Putamen (tissue), 1 donor: ENCODE measurements at regions not wholly inside any gene's neighbourhood (a gene's known extent, or its start where the extent isn't known, plus 50 kb on each side); places are given as distances from the start of the nearest gene placed in this dataset.
A peak's percentile ranks its signal among the peaks of the same experiment; 100 is the strongest.

Experiments
- DNase-seq: peaks from one replicate; pipeline ENCODE4 v3.0.0-alpha.2; 2016; ENCODE audit warnings: low spot score

- DNase-seq = no peak
Measured at GRCh38 chr2:19717446-19717845, 184.3 kb downstream of the TTC32 start.

GRCh38 chr2:19714926-19715325 is 186.9 kb downstream of the TTC32 start:
- DNase-seq = no peak

GRCh38 chr2:19712850-19713249 is 188.9 kb downstream of the TTC32 start:
- DNase-seq = no peak

GRCh38 chr2:19711470-19712372 is 190.1 kb downstream of the TTC32 start:
- DNase-seq = peak; percentile 26

- DNase-seq = no peak
Measured at GRCh38 chr2:19710230-19710629, 191.6 kb downstream of the TTC32 start.

GRCh38 chr2:19709553-19709952 is 192.2 kb downstream of the TTC32 start:
- no peak for DNase-seq

GRCh38 chr2:19708776-19709175 is 193.0 kb downstream of the TTC32 start:
- DNase-seq = no peak

- DNase-seq = no peak
Measured at GRCh38 chr2:19706332-19706731, 195.5 kb downstream of the TTC32 start.

GRCh38 chr2:19702267-19702666 is 199.5 kb downstream of the TTC32 start:
- no peak for DNase-seq

GRCh38 chr2:19700861-19701585 is 200.8 kb downstream of the TTC32 start:
- no peak for DNase-seq

GRCh38 chr2:19697131-19697530 is 204.7 kb downstream of the TTC32 start:
- no peak for DNase-seq

GRCh38 chr2:19695706-19696105 is 206.1 kb downstream of the TTC32 start:
- DNase-seq = no peak

- no peak for DNase-seq
Measured at GRCh38 chr2:19691892-19692291, 209.9 kb downstream of the TTC32 start.

GRCh38 chr2:19690429-19690828 is 211.4 kb downstream of the TTC32 start:
- no peak for DNase-seq

GRCh38 chr2:19689646-19690168 is 212.1 kb downstream of the TTC32 start:
- no peak for DNase-seq

- no peak for DNase-seq
Measured at GRCh38 chr2:19688059-19688458, 213.7 kb downstream of the TTC32 start.

GRCh38 chr2:19687017-19687659 is 214.6 kb downstream of the TTC32 start:
- no peak for DNase-seq

- DNase-seq = no peak
Measured at GRCh38 chr2:19686439-19686838, 215.3 kb downstream of the TTC32 start.

- no peak for DNase-seq
Measured at GRCh38 chr2:19685731-19686130, 216.1 kb downstream of the TTC32 start.

GRCh38 chr2:19684516-19684915 is 217.3 kb downstream of the TTC32 start:
- no peak for DNase-seq

- no peak for DNase-seq
Measured at GRCh38 chr2:19683556-19683955, 218.2 kb downstream of the TTC32 start.

- DNase-seq = no peak
Measured at GRCh38 chr2:19682493-19682892, 219.3 kb downstream of the TTC32 start.
